GM12878 (cell line): ENCODE measurements at regions not wholly inside any gene's neighbourhood (a gene's known extent, or its start where the extent isn't known, plus 50 kb on each side); places are given as distances from the start of the nearest gene placed in this dataset.

Experiments used
- ATF3 ChIP-seq: IDR thresholded peaks from 2 replicates; pipeline ENCODE4 v1.6.1; 2011; ENCODE audit warnings: low read depth, mild to moderate bottlenecking, low read length, moderate library complexity, borderline replicate concordance; ENCODE audit errors: extremely low read depth
- ATF7 ChIP-seq: fragments of 450-650 bp; IDR thresholded peaks from 2 replicates; pipeline ENCODE4 v1.6.1; 2016; ENCODE audit warnings: low read depth, mild to moderate bottlenecking
- BHLHE40 ChIP-seq, 2 experiments: fragments of 450-650 bp in 1 of 2; IDR thresholded peaks; 2 replicates each; pipeline ENCODE4 v1.6.1; 2011 to 2017; ENCODE audit warnings: low read depth in 2 of 2, borderline replicate concordance in 1 of 2, improper control_type of control experiment in 1 of 2, low read length in 1 of 2, mild to moderate bottlenecking in 1 of 2
- CBX3 ChIP-seq: fragments of 200-600 bp; sonication (generic); IDR thresholded peaks from 2 replicates; pipeline ENCODE4 v1.6.1; 2016; ENCODE audit warnings: low read depth, borderline replicate concordance
- CHD1 ChIP-seq: IDR thresholded peaks from 2 replicates; pipeline ENCODE4 v1.6.1; 2012; ENCODE audit warnings: low read depth, low read length, improper control_type of control experiment
- CREM ChIP-seq: IDR thresholded peaks from 2 replicates; pipeline ENCODE4 v1.6.1; 2014; ENCODE audit warnings: antibody characterized with exemption, low read depth
- EED ChIP-seq: sonication (generic); IDR thresholded peaks from 2 replicates; pipeline ENCODE4 v1.6.1; 2016; ENCODE audit warnings: antibody characterized with exemption, low read depth
- ETV6 ChIP-seq, 2 experiments: fragments of 450-650 bp in 1 of 2; IDR thresholded peaks in 1 of 2; conservative IDR thresholded peaks in 1 of 2; 2 replicates each; pipeline ENCODE4 v1.6.1; 2014; ENCODE audit warnings: antibody characterized with exemption in 1 of 2, borderline replicate concordance in 1 of 2, low read depth in 1 of 2, mild to moderate bottlenecking in 1 of 2, moderate library complexity in 1 of 2
- HDGF ChIP-seq: fragments of 450-650 bp; IDR thresholded peaks from 2 replicates; pipeline ENCODE4 v1.6.1; 2016; ENCODE audit warnings: antibody characterized with exemption
- KDM1A ChIP-seq: fragments of 200-600 bp; sonication (generic); IDR thresholded peaks from 2 replicates; pipeline ENCODE4 v1.6.1; 2016; ENCODE audit warnings: borderline replicate concordance
- LARP7 ChIP-seq: fragments of 450-650 bp; IDR thresholded peaks from 2 replicates; pipeline ENCODE4 v1.6.1; 2017; ENCODE audit warnings: mild to moderate bottlenecking
- MYC ChIP-seq: IDR thresholded peaks from 2 replicates; pipeline ENCODE4 v1.6.1; 2011; ENCODE audit warnings: mild to moderate bottlenecking, low read length, moderate library complexity, inconsistent platforms; ENCODE audit not compliant: insufficient read depth, insufficient replicate concordance, insufficient read length, severe bottlenecking
- NBN ChIP-seq: fragments of 450-650 bp; IDR thresholded peaks from 2 replicates; pipeline ENCODE4 v1.6.1; 2016
- NFIC ChIP-seq: IDR thresholded peaks from 2 replicates; pipeline ENCODE4 v1.6.1; 2012; ENCODE audit warnings: low read depth, mild to moderate bottlenecking, inconsistent platforms, low read length, moderate library complexity
- SMC3 ChIP-seq: IDR thresholded peaks from 2 replicates; pipeline ENCODE4 v1.6.1; 2011; ENCODE audit warnings: low read length, improper control_type of control experiment, borderline replicate concordance
- SRF ChIP-seq, 2 experiments: IDR thresholded peaks; 2 replicates each; pipeline ENCODE4 v1.6.1; 2011; ENCODE audit warnings: low read depth in 2 of 2, low read length in 2 of 2, mild to moderate bottlenecking in 1 of 2, moderate library complexity in 1 of 2
- STAT3 ChIP-seq: IDR thresholded peaks from 2 replicates; pipeline ENCODE4 v1.6.1; 2011; ENCODE audit warnings: low read depth, low read length, improper control_type of control experiment
- TCF12 ChIP-seq: IDR thresholded peaks from 2 replicates; pipeline ENCODE4 v1.6.1; 2011; ENCODE audit warnings: low read depth, mild to moderate bottlenecking, low read length
- ZNF384 ChIP-seq: IDR thresholded peaks from 2 replicates; pipeline ENCODE4 v1.6.1; 2012; ENCODE audit warnings: low read depth, mild to moderate bottlenecking, low read length, improper control_type of control experiment, borderline replicate concordance
- ZNF592 ChIP-seq: fragments of 450-650 bp; IDR thresholded peaks from 2 replicates; pipeline ENCODE4 v1.6.1; 2017; ENCODE audit warnings: mild to moderate bottlenecking, moderate library complexity
- ZNF687 ChIP-seq: fragments of 450-650 bp; IDR thresholded peaks from 2 replicates; pipeline ENCODE4 v1.6.1; 2017; ENCODE audit warnings: mild to moderate bottlenecking, moderate library complexity

- TF ChIP-seq ZNF592 (no peak), CBX3 (no peak), ZNF687 (peak; percentile 94), CREM (peak; percentile 34; the same call in 1 of the 2 replicates), HDGF (0 out of 2 replicates have a peak, but pooled peaks have one; percentile 11), NBN (peak; percentile 90), SRF (IDR thresholded peaks at IDR 0.05; ENCODE audit: low read depth in 2 of 2, low read length in 2 of 2) (no peak), ETV6 (conservative IDR thresholded peaks at IDR 0.05 in 1 of 2, IDR thresholded peaks at IDR 0.05 in 1 of 2; ENCODE audit: borderline replicate concordance in 1 of 2, low read depth in 1 of 2) (peak in 1 of 2 experiments; percentile 13; a peak in 1 of 4 replicates), STAT3 (peak; percentile 17; the same call in 1 of the 2 replicates), BHLHE40 (IDR thresholded peaks at IDR 0.05; ENCODE audit: borderline replicate concordance in 1 of 2, low read depth in 2 of 2, low read length in 1 of 2) (peak; percentile 48 to 60; a peak in 3 of 4 replicates), MYC (no peak), SMC3 (no peak), TCF12 (no peak), EED (peak; percentile 35; the same call in 1 of the 2 replicates), NFIC (peak; percentile 75; the same call in 1 of the 2 replicates), KDM1A (no peak), CHD1 (no peak), LARP7 (no peak), ATF3 (no peak), ATF7 (peak; percentile 96), ZNF384 (peak; percentile 90)
These were observed 224.7 kb downstream of the IGSF11 start (continued) for GRCh38 chr3:118809696-118810498.
